GM19468 (cell line): ENCODE measurements at regions not wholly inside any gene's neighbourhood (a gene's known extent, or its start where the extent isn't known, plus 50 kb on each side); places are given as distances from the start of the nearest gene placed in this dataset.
"Not testable (repeated sequence)": the region's sequence is repeated elsewhere in the genome, so short reads cannot be mapped to it uniquely, and the experiment has no call there.

Experiments
- ATAC-seq: cut with Tn5 transposase; IDR thresholded peaks from one replicate; pipeline ENCODE4 v1.9.1; 2021; ENCODE audit warnings: mild to moderate bottlenecking, moderate library complexity, moderate number of reproducible peaks; ENCODE audit not compliant: unreplicated experiment; ENCODE audit errors: extremely low read depth

DNA sequence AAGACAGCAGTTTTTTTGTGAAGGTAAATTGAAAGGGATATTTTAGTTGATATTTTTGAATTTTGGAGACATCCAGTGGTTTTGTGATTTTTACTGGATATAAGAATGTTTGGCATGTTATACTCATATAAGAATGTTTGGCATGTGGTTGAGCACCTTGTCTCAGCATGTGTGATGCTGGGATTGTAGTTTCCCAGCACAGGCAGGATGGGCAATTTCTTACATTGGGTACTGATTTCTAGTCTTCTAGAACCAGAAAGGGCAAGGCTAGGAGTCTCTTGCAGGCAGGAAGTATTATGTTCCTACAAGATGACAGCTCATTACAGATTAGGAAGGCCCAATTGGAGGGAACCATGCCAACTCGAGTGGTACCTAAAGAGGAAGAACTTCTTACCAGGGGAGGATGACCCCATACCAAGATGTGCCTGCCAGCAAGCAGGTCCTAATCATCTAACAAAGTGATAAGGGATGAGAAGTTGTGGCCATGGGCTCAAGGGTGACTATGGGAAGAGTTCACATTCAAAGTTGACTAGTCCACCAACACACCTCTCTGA lies 377.8 kb downstream of the UTRN start:
- ATAC-seq: no peak

DNA sequence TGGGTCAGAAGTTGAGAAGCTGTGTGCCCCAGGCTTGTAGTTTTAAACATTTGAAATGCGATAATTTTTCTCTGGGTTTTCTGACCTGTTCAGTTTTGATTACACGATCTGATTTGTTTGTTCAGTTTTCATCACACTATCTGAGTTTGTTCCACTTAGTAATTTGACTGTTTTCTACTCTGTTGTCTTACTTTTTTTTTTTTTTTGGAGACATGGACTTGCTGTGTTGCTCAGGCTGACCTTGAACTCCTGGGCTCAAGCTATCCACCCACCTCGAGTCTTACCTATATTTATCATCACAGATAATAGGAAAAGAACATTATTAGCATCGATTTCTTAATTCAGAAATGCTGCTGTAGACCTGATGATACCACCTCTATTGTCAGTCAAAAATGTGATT lies 379.1 kb downstream of the UTRN start:
- ATAC-seq: no peak

DNA sequence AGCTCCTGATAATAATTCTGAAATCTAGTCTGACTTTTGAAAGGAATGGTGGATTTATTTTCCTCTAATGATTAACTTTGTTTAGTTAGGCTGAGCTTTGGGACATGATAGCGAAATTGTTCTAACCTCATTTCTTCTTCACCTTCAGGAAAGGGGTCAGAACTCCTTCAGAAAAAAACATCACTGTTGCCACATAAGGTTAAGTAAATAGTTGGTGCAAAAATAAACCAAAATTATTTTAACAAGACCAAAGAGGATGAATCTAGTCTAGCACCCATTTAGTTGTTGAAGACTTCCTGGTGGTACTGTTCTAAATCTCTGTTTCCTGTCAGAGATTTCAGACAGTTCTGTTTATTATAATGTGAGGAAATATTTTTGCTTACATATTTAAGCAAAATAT lies 379.8 kb downstream of the UTRN start:
- no peak for ATAC-seq

DNA sequence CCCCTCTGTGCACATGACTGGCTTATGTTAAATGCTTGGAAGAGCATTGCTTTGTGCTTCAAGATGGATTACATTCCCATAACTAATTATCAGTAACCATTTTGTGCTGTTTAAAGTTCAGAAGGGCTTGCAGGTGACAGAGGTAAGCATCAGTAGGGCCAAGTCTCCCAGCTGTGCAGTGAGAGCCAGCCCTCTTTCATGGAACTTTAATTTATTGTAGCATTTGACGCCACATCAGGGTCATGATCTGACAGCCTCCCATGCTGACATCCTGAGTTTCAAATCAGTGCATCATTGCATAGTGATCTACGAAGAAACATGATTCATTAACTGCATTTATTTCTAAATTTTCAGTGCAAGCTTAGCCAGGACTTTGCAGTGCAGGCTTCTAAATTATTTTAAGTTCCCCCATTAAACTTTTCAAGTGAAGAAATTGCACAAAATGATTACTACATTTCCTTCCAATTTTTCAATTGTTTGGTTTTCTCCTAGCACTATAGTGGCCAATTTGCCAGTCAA lies 380.9 kb downstream of the UTRN start:
- ATAC-seq: no peak

DNA sequence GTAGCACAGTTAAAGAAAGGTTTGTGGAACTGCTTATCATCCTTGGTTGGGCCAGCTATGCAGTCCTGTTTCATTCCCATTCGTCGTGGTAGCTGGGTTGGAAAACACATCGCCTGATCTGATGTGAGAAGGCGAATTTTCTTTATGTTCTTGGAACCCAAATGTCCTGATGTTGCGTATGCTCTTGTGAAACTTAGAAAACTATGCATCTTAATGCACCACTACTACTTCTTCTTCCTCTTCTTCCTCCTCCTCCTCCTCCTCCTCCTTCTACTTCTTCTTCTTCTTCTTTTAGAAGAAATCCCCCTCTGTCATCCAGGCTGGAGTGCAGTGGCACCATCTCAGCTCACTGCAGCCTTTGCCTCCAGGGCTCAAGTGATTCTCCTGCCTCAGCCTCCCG lies 381.6 kb downstream of the UTRN start:
- ATAC-seq: no peak

DNA sequence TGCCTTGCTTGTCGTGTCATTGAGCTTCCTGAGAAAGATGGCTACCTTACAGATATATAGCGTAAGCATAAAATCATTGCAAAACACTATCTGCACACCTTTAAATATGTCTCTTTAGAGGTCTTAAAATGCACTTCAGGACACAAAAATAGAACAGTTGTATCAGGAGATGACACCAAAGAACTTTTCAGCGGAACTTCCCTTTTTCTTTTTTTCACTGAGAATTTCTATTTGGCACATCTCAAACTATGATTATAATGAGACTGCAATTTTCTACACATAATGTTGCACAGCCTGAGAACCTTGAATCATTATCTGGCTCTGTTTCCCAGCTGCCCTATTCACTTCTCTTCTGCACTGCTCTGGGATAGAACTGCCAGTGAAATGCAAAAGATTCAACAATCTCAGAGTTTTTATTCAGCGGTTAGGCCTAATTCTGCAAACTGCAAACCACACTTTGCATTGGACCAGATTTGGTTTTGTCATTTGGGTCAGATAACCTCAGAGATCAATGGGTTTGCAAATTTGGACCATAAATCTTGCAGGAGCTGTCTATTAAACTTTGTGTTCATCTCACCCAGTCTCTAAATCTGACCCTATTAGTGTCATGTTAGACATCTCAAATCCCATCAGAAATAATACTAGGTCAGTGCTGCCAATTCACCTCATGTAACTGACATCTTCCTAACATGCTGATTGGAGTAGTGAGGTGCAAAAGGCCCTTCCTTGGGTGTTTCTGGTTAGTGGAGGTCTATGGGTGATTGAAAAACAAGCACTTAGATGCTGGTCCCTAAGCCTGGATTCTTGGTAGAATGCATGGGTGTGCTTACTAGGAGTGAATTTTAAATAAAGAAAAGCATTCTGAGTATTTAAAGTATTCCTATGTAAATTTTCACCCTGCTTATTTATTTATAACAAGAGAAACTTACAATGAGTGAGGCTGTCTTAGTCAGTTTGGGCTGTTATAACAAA lies 382.7 kb downstream of the UTRN start:
- ATAC-seq: no peak

DNA sequence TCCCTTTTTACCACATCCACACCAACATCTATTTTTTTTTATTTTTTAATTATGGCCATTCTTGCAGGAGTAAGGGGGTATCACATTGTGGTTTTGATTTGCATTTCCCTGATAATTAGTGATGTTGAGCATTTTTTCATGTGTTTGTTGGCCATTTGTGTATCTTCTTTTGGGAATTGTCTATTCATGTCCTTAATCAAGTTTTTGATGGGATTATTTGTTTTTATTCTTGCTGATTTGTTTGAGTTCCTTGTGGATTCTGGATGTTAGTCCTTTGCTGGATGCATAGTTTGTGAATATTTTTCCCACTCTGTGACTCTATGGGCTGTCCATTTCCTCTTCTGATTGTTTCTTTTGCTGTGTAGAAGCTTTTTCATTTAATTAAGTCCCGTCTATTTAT lies 385.1 kb downstream of the UTRN start:
- not testable (repeated sequence) for ATAC-seq

DNA sequence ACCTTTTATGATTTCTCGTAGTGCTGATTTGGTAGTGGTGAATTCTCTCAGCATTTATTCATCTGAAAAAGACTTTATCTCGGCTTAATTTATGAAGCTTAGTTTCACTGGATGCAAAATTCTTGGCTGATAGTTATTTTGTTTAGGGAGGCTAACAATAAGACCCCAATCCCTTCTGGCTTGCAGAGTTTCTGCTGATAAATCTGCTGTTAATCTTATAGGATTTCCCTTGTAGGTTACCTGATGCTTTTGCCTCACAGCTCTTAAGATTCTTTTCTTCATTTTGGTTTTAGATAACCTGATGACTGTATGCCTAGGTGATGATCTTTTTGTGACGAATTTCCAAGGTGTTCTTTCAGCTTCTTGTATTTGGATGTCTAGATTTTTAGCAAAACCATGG lies 388.7 kb downstream of the UTRN start:
- no peak for ATAC-seq

DNA sequence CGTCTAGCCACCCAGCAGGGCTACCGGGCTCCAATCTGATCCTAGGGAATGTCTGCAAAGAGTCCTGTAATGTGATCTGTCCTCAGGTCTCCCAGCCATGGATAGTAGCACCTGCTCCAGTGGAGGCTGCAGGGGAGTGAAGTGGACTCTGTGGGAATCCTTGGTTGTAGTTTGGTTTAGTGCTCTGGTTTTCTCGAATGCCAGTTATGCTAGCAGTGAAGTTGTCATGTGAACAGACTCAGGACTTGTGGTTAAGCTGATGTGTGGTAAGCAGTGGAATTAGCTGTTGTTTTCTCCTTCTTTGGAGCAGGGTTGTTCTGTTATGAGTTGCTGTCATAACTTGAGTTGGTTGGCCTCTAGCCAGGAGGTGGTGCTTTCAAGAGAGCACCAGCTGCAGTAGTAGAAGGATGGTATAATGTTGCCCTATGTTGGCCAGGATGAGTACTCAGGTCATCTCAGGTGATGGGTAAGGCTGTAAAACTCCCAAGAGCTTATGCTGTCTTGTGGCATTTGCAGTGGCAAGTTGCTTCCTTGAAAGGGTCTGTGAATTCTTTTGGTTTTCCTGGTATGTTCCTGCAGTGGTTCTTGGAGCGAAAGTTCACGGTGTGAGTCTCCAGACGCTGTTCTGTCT lies 390.2 kb downstream of the UTRN start:
- no peak for ATAC-seq

DNA sequence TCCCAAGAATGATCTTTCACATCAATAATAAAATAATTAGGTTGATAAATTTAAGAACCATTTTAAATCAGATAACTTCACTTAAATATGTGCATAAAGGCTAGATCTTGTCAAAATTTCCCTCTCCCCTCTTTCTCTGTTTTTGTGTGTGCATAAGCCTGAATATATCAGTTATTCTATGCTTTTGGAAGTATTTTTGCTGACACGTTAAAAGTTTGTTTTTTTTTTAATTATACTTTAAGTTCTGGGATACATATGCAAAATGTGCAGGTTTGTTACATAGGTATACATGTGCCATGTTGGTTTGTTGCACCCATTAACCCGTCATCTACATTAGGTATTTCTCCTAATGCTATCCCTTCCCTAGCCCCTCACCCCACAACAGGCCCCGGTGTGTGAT lies 391.2 kb downstream of the UTRN start:
- ATAC-seq: not testable (repeated sequence)

DNA sequence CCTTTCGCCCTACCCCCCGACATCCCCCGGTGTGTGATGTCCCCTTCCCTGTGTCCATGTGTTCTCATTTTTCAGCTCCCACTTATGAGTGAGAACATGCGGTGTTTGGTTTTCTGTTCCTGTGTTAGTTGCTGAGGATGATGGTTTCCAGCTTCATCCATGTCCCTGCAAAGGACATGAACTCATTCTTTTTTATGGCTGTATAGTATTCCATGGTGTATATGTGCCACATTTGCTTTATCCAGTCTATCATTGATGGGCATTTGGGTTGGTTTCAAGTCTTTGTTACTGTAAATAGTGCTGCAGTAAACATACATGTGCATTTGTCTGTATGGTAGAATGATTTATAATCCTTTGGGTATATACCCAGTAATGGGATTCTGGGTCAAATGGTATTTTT lies 392.1 kb downstream of the UTRN start:
- not testable (repeated sequence) for ATAC-seq

DNA sequence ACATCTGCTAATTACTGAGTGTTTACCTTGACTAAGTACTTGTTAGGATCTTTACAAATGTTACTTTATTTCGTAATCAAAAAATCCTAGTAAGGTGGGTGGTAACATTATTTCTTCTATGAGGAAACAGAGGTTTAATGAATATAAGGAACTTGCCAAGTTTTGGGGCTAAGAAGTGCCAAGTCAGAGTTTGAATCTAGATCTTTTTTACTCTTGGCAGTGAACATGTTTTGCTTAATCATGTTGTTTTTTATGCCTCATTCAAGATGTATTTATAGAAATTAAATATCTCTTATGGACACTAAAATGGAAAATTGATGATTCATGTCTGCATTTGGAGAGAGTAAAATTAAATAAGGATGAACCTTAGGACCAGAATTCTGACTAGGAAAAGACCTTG lies 393.7 kb downstream of the UTRN start:
- ATAC-seq: no peak

DNA sequence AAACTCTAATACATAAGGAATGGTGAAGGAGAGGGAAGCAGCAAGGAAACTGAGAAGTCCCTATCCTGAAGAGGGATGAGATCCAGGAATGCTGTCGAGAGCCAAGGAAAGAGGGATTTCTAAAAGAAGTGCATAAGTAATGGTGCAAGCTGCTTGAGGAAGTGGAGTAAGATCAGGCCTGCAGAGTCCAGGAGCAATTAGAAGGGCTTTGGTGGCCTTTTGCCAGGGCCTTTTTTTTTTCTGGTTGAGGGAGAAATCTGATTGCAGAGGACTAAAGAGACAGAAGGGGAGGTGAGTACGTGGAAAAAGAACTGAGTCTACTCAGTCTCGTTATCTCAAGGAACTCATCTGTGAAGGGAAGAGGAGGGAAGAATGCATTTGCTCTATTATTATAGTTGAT lies 396.2 kb downstream of the UTRN start:
- no peak for ATAC-seq

DNA sequence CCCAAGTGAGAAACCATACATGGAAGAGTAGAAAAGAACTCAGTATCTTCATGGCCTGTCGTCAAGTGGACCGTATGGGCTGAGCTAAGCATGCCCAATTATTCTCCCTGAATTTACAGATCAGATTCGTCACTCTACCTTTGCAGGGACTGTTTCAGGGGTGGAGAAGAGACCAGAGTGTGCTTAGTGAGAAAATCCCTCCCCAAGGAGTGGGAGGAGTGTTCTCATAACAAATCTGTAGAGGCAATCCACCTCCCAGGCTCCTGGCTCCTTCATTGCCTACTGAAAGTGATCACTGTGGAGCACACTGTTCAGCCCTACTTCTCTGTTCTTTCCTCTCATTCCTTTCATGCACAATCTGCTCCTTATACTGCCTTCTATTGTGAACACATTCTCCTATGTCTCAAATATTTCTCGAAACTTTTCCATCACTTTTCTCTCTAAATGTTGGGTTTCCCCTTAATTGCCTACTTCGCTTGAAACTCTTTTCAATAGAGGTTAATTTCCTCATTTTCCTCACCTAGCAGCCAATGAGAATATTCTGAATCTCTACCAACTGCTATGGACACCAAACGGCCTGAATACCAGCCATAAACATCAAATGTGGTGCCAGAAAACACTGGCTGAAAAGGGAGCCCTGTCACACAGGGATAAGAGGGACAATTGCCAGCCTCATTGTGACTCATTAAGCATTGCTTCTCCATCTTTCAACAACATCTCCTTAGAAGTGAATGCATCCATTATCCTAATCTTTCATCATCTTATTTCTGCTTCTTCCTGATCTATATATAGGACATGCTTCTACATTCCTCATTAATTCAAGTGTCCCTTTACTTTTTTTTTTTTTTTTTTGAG lies 398.3 kb downstream of the UTRN start:
- ATAC-seq: no peak

DNA sequence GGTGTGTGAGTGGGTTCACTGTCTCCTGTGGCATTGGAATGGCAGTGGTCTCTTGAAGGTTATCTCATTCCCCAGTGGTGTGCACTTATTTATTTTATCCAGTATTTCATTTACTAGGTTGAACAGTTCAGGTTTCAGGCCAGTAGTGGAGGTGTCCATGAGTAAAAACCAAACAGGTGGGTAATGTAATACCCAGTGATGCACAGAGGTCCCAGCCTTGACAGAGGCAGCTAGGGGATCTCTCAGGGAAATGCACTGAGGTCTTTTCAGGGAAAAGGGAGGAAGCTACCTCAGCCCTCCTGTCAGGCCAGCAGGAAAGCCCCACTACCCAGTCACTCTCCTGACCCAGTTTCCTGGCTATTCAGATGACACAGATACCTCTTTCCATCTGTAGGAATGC lies 403.6 kb downstream of the UTRN start:
- no peak for ATAC-seq

DNA sequence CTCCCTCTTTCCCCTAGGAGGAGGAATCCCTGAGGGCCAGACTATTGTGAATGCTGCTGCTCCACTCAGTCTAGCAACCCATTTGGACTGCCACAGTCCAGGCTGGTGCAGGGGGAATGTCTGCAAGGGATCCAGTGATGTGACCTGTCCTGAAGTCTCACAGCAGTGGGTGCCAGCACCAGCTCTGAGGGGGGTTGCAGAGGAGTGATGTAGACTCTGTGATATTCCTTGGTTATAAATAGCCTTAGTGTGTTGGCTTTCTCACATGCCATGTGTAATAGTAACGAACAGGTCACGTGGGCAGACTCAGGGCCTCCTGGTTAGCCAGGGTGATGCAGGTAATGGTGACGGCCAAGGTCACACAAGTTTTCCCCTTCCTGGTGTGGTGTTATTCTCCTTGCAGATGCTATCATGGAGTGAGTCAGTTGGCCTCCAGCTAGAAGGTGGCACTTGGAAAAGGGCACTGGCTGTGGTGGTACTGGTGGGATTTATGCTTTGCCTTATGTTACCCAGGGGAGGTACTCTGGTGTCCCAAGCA lies 404.4 kb downstream of the UTRN start:
- ATAC-seq: no peak

DNA sequence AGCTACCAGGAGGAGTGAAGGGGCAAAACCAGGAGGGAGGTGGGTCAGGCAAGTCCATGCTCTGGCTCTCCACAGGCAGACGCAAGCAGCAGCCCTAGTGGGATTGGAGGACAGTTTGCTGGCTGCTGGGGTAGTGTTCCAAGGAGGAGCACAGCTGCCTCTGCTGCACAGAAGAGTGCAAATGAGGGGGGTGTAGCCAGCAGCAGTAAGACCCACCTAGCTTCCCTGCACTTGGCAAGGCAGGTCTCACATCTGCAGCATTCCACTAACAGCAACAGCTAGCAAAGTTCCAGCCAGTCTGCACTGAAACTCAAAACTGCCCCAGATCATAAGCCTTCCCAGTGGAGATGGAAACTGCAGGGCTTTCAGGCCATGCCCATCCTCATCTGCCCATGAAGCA lies 405.0 kb downstream of the UTRN start:
- ATAC-seq: no peak

DNA sequence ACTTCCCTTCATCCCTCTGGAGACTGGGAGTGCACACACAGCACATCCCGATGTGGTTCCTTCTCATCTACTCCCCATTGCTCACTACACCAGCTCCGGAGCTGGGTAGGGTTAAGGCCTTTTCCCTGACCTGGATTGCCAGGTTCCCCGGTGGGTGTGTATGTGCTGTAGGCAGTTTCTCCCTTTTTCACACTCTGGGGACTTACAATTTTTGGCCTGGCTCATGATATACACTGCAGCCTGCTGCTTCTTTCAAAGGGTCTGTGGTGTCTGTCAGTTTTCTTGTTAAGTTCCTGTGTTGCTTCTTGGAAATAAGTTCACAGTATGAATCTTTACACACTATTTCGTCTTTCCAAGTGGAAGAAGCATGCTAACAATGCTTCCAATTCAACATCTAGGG lies 405.5 kb downstream of the UTRN start:
- ATAC-seq: no peak

DNA sequence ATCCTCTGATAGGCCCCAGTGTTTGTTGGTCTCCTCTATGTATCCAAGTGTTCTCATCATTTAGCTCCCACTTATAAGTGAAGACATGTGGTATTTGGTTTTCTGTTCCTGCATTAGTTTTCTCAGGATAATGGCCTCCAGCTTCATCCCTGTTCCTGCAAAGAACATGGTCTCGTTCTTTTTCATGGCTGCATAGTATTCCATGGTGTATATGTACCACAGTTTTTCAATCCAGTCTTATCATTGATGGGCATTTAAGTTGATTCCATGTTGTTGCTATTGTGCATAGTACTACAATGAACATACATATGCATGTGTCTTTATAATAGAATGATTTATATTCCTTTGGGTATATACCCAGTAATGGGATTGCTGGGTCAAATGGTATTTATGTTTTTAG lies 406.9 kb downstream of the UTRN start:
- ATAC-seq: not testable (repeated sequence)
